ENCODE measurements at regions not wholly inside any gene's neighbourhood (a gene's known extent, or its start where the extent isn't known, plus 50 kb on each side); places are given as distances from the start of the nearest gene placed in this dataset.

GRCh38 chr5:118604106-118604505, 384.2 kb downstream of the DTWD2 start:
- no peaks in the 10 kb centered on the region for H3K36me3 ChIP-seq
- H3K4me1 ChIP-seq: no peaks in the 10 kb centered on the region
- H3K27ac ChIP-seq: no peak overlapping the region
- DNase-seq: no peak
- no peak for TF ChIP-seq CTCF (IDR thresholded peaks at IDR 0.05)
- TF ChIP-seq POLR2A (IDR thresholded peaks at IDR 0.05): no peak
- H3K27me3 ChIP-seq: no peaks in the 10 kb centered on the region
- H3K4me3 ChIP-seq: no peak overlapping the region
- H3K9me3 ChIP-seq: no peaks in the 10 kb centered on the region

GRCh38 chr5:118603278-118603677, 385.1 kb downstream of the DTWD2 start:
- no peaks in the 10 kb centered on the region for H3K36me3 ChIP-seq
- no peak for DNase-seq
- H3K27me3 ChIP-seq: no peaks in the 10 kb centered on the region
- no peak overlapping the region for H3K4me3 ChIP-seq
- H3K4me1 ChIP-seq: no peaks in the 10 kb centered on the region
- no peak overlapping the region for H3K27ac ChIP-seq
- TF ChIP-seq CTCF (IDR thresholded peaks at IDR 0.05) (no peak), POLR2A (IDR thresholded peaks at IDR 0.05) (no peak)
- H3K9me3 ChIP-seq: no peaks in the 10 kb centered on the region

GRCh38 chr5:118598311-118598710, 390.0 kb downstream of the DTWD2 start:
- H3K9me3 ChIP-seq: no peaks in the 10 kb centered on the region
- H3K4me1 ChIP-seq: no peaks in the 10 kb centered on the region
- DNase-seq: no peak

GRCh38 chr5:118597543-118597942, 390.8 kb downstream of the DTWD2 start:
- no peaks in the 10 kb centered on the region for H3K27me3 ChIP-seq
- H3K27ac ChIP-seq: no peak overlapping the region
- H3K36me3 ChIP-seq: no peaks in the 10 kb centered on the region
- DNase-seq: no peak
- TF ChIP-seq CTCF (IDR thresholded peaks at IDR 0.05) (no peak), POLR2A (IDR thresholded peaks at IDR 0.05) (no peak)
- H3K4me1 ChIP-seq: no peaks in the 10 kb centered on the region
- no peaks in the 10 kb centered on the region for H3K9me3 ChIP-seq
- H3K4me3 ChIP-seq: no peak overlapping the region

More at GRCh38 chr5:118598311-118598710, 390.0 kb downstream of the DTWD2 start:
- no peaks in the 10 kb centered on the region for H3K27me3 ChIP-seq
- no peak overlapping the region for H3K27ac ChIP-seq
- no peak overlapping the region for H3K4me3 ChIP-seq
- H3K36me3 ChIP-seq: no peaks in the 10 kb centered on the region
- TF ChIP-seq POLR2A (IDR thresholded peaks at IDR 0.05) (no peak), CTCF (IDR thresholded peaks at IDR 0.05) (no peak)

- TF ChIP-seq POLR2A (IDR thresholded peaks at IDR 0.05): no peak
- TF ChIP-seq CTCF (IDR thresholded peaks at IDR 0.05): no peak
- Histone ChIP-seq H3K4me3 (no peak overlapping the region), H3K4me1 (no peaks in the 10 kb centered on the region), H3K9me3 (no peaks in the 10 kb centered on the region), H3K27ac (no peak overlapping the region), H3K27me3 (no peaks in the 10 kb centered on the region), H3K36me3 (no peaks in the 10 kb centered on the region)
- no peak for DNase-seq
Measured at GRCh38 chr5:118596255-118596654, 392.1 kb downstream of the DTWD2 start.

- H3K9me3 ChIP-seq: no peaks in the 10 kb centered on the region
- no peak for DNase-seq
- H3K4me3 ChIP-seq: no peak overlapping the region
- no peak for TF ChIP-seq CTCF (IDR thresholded peaks at IDR 0.05)
- TF ChIP-seq POLR2A (IDR thresholded peaks at IDR 0.05): no peak
- H3K4me1 ChIP-seq: no peaks in the 10 kb centered on the region
- no peak overlapping the region for H3K27ac ChIP-seq
- H3K27me3 ChIP-seq: no peaks in the 10 kb centered on the region
- H3K36me3 ChIP-seq: no peaks in the 10 kb centered on the region
Measured at GRCh38 chr5:118593003-118593328, 395.4 kb downstream of the DTWD2 start.

Data from Peyer's patch (tissue), 4 donors.